Chondrocyte (in vitro differentiated cells): ENCODE measurements at regions not wholly inside any gene's neighbourhood (a gene's known extent, or its start where the extent isn't known, plus 50 kb on each side); places are given as distances from the start of the nearest gene placed in this dataset.
"Not testable (repeated sequence)": the region's sequence is repeated elsewhere in the genome, so short reads cannot be mapped to it uniquely, and the experiment has no call there.

ENCODE experiments used
- DNase-seq: peaks from one replicate; pipeline ENCODE4 v3.0.0; 2021; ENCODE audit warnings: mixed read lengths, low spot score
- H3K27ac Mint-ChIP-seq: one replicate; pipeline ENCODE4 v1.8.0; 2021; ENCODE audit warnings: mild to moderate bottlenecking, moderate library complexity, mixed read lengths; ENCODE audit not compliant: unreplicated experiment
- H3K27me3 Mint-ChIP-seq: 2 replicates; pipeline ENCODE4 v1.8.0; 2021; ENCODE audit warnings: low read depth, mixed read lengths
- H3K36me3 Mint-ChIP-seq: 2 replicates; pipeline ENCODE4 v1.8.0; 2021; ENCODE audit warnings: low read depth, mixed read lengths
- H3K4me1 Mint-ChIP-seq: 2 replicates; pipeline ENCODE4 v1.8.0; 2021; ENCODE audit warnings: low read depth, mild to moderate bottlenecking, mixed read lengths
- H3K4me3 Mint-ChIP-seq: one replicate; pipeline ENCODE4 v1.8.0; 2021; ENCODE audit warnings: mild to moderate bottlenecking, moderate library complexity, mixed read lengths; ENCODE audit not compliant: unreplicated experiment
- H3K9me3 Mint-ChIP-seq: 2 replicates; pipeline ENCODE4 v1.8.0; 2021; ENCODE audit warnings: low read depth, mixed read lengths
- CTCF ChIP-seq: fragments of 200-600 bp; sonication (generic); IDR thresholded peaks from 2 replicates; pipeline ENCODE4 v1.5.0; 2021; ENCODE audit warnings: antibody characterized with exemption, mild to moderate bottlenecking, moderate library complexity

- no peaks in the 10 kb centered on the region for H3K27me3 Mint-ChIP-seq
- no peak for DNase-seq
- peaks cover 16% of the 10 kb centered on the region for H3K9me3 Mint-ChIP-seq
- H3K4me1 Mint-ChIP-seq: peaks cover 49% of the 10 kb centered on the region
- TF ChIP-seq CTCF: no peak
- H3K4me3 Mint-ChIP-seq: no peak overlapping the region
- no peaks in the 10 kb centered on the region for H3K36me3 Mint-ChIP-seq
- H3K27ac Mint-ChIP-seq: peak overlapping the region; percentile 77
These were observed 512.8 kb downstream of the UQCRFS1 start for GRCh38 chr19:28700176-28700575.

DNA sequence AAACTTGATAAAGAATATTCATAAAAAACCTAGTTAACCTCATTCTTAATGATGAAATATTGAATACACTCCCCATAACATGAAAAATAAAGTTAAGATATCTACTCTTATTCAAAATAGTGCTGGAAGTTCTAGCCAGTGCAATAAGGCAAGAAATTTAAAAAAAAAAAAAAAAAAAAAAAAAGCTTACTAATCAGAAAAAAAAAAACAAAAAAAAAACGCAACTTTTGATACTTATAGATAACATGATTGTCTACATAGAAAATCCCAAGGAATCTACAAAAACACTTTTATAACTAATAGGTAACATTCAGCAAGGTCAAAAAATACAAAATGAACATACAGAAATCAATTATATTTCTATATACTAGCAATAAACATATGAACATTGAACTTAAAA lies 515.6 kb downstream of the UQCRFS1 start:
- no peak for TF ChIP-seq CTCF
- peaks cover 11% of the 10 kb centered on the region for H3K9me3 Mint-ChIP-seq
- no peak overlapping the region for H3K27ac Mint-ChIP-seq
- DNase-seq: no peak
- no peaks in the 10 kb centered on the region for H3K27me3 Mint-ChIP-seq
- no peaks in the 10 kb centered on the region for H3K36me3 Mint-ChIP-seq
- no peak overlapping the region for H3K4me3 Mint-ChIP-seq
- H3K4me1 Mint-ChIP-seq: peaks cover 34% of the 10 kb centered on the region

DNA sequence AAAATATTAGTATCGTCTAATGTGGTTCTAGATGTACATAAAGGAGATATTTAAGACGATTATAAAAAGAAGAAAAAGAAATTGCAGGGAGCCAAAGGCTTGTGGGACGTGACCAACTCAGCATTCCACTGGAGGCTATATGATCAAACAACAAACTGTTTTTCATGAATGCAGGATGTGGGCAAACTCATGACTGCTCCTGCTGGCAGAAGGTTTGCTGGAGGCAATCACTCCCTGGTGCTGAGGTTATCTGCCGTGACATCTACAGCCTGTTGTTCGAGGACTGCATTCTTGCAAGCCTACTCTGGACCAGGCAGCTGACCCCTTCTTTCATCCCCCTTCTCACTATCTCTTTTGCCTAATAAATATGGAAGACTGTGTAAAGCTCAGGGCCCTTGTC lies 518.1 kb downstream of the UQCRFS1 start:
- Mint-ChIP-seq H3K27me3 (no peaks in the 10 kb centered on the region), H3K27ac (peak overlapping the region; percentile 12)
- peak; percentile 15 for TF ChIP-seq CTCF

DNA sequence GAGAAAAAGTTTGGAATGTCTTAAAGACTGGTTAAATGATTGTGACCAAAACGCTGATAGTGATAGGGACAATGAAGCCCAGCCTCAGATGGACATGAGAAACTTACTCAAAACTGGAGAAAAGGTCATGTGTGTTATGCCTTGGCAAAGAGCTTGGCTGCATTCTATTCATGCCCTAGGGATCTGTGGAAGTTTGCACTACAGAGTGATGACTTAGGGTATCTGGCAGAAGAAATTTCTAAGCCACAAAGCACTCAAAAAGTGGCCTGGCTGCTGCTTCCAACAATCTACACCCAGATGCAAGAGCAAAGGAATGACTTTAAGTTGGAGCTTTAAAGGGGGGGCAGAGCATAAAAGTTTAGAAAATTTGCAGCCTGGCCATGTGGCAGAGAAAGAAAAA lies 521.3 kb downstream of the UQCRFS1 start:
- TF ChIP-seq CTCF: no peak
- Mint-ChIP-seq H3K4me3 (no peak overlapping the region), H3K9me3 (peaks cover 18% of the 10 kb centered on the region), H3K27ac (no peak overlapping the region), H3K27me3 (no peaks in the 10 kb centered on the region), H3K36me3 (no peaks in the 10 kb centered on the region), H3K4me1 (peaks cover 29% of the 10 kb centered on the region)
- no peak for DNase-seq

More for the DNA sequence above, 518.1 kb downstream of the UQCRFS1 start:
- no peaks in the 10 kb centered on the region for H3K36me3 Mint-ChIP-seq
- no peak overlapping the region for H3K4me3 Mint-ChIP-seq
- DNase-seq: no peak
- peaks cover 13% of the 10 kb centered on the region for H3K4me1 Mint-ChIP-seq
- peaks cover 18% of the 10 kb centered on the region for H3K9me3 Mint-ChIP-seq

DNA sequence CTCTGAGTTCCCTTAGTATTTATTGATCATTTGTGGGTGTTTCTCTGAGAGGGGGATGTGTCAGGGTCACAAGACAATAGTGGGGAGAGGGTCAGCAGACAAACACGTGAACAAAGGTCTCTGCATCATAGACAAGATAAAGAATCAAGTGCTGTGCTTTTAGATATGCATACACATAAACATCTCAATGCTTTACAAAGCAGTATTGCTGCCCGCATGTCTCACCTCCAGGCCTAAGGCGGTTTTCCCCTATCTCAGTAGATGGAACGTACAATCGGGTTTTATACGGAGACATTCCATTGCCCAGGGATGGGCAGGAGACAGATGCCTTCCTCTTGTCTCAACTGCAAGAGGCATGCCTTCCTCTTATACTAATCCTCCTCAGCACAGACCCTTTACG lies 523.5 kb downstream of the UQCRFS1 start:
- H3K36me3 Mint-ChIP-seq, DNase-seq: not testable (repeated sequence)
- peaks cover 25% of the 10 kb centered on the region for H3K4me1 Mint-ChIP-seq

DNA sequence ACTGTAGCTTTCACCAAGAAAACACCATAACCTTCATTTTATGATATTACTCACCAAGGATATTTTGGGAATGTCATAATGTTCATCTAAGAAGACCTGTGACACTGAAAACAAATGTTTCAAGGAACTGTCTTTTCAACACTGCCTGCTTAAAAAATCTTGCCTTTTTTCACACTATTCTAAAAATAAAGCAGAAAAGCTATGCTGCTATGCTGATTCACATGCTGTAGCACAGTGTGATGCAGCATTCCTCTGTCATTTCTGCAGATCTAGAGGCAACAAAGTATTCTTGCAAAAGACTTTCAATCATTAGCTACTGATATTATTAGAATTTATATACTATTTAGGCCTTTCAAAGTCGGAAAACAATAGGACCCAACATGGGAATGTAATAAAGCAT lies 525.7 kb downstream of the UQCRFS1 start:
- no peak for DNase-seq
- Mint-ChIP-seq H3K4me3 (no peak overlapping the region), H3K27ac (peak overlapping the region; percentile 72), H3K36me3 (no peaks in the 10 kb centered on the region), H3K27me3 (no peaks in the 10 kb centered on the region), H3K4me1 (peaks cover 29% of the 10 kb centered on the region), H3K9me3 (peaks cover 14% of the 10 kb centered on the region)
- no peak for TF ChIP-seq CTCF

More for the DNA sequence above, 523.5 kb downstream of the UQCRFS1 start:
- not testable (repeated sequence) for H3K27ac Mint-ChIP-seq, H3K27me3 Mint-ChIP-seq, H3K4me3 Mint-ChIP-seq
- peaks cover 12% of the 10 kb centered on the region for H3K9me3 Mint-ChIP-seq
